GM23248 (cell line): ENCODE measurements at regions not wholly inside any gene's neighbourhood (a gene's known extent, or its start where the extent isn't known, plus 50 kb on each side); places are given as distances from the start of the nearest gene placed in this dataset.

Experiments
- DNase-seq: peaks from one replicate; pipeline ENCODE4 v3.0.0-alpha.2; 2015
- H2AFZ ChIP-seq: fragments of 200-600 bp; sonication (generic); 2 replicates; pipeline ENCODE4 v1.6.1; 2016; ENCODE audit warnings: antibody characterized with exemption
- H3F3A ChIP-seq: fragments of 200-600 bp; sonication (generic); 2 replicates; pipeline ENCODE4 v1.6.1; 2016; ENCODE audit warnings: mild to moderate bottlenecking, antibody characterized with exemption, mixed run types; ENCODE audit not compliant: insufficient read depth
- H3K27ac ChIP-seq: fragments of 200-600 bp; sonication (generic); 2 replicates; pipeline ENCODE4 v1.5.1; 2016; ENCODE audit warnings: mild to moderate bottlenecking
- H3K27me3 ChIP-seq: fragments of 200-600 bp; sonication (generic); replicated peaks from 2 replicates; pipeline ENCODE4 v1.6.1; 2016; ENCODE audit warnings: mild to moderate bottlenecking; ENCODE audit not compliant: insufficient read depth
- H3K36me3 ChIP-seq: fragments of 200-600 bp; sonication (generic); 2 replicates; pipeline ENCODE4 v1.6.1; 2016; ENCODE audit warnings: low read depth, mild to moderate bottlenecking
- H3K4me1 ChIP-seq: fragments of 200-600 bp; sonication (generic); 2 replicates; pipeline ENCODE4 v1.6.1; 2016; ENCODE audit warnings: mild to moderate bottlenecking; ENCODE audit not compliant: insufficient read depth
- H3K4me2 ChIP-seq: fragments of 200-600 bp; sonication (generic); one replicate; pipeline ENCODE4 v1.6.1; 2016; ENCODE audit warnings: mild to moderate bottlenecking; ENCODE audit not compliant: unreplicated experiment
- H3K4me3 ChIP-seq: fragments of 200-600 bp; sonication (generic); 2 replicates; pipeline ENCODE4 v1.5.1; 2016; ENCODE audit warnings: mild to moderate bottlenecking
- H3K79me2 ChIP-seq: fragments of 200-600 bp; sonication (generic); 2 replicates; pipeline ENCODE4 v1.6.1; 2016; ENCODE audit warnings: mild to moderate bottlenecking; ENCODE audit not compliant: insufficient read depth
- H3K9ac ChIP-seq: fragments of 200-600 bp; sonication (generic); 2 replicates; pipeline ENCODE4 v1.6.1; 2016; ENCODE audit warnings: mild to moderate bottlenecking
- H3K9me2 ChIP-seq: fragments of 200-600 bp; sonication (generic); 2 replicates; pipeline ENCODE4 v1.6.1; 2016; ENCODE audit warnings: mixed run types, mild to moderate bottlenecking, moderate library complexity; ENCODE audit not compliant: insufficient read depth
- H3K9me3 ChIP-seq: fragments of 200-600 bp; sonication (generic); one replicate; pipeline ENCODE4 v1.6.1; 2017; ENCODE audit warnings: low read depth
- H4K20me1 ChIP-seq: fragments of 200-600 bp; sonication (generic); 2 replicates; pipeline ENCODE4 v1.6.0; 2016; ENCODE audit not compliant: insufficient read depth
- EZH2 ChIP-seq: fragments of 200-600 bp; sonication (generic); IDR thresholded peaks from 2 replicates; pipeline ENCODE4 v1.6.1; 2018; ENCODE audit warnings: antibody characterized with exemption, mild to moderate bottlenecking; ENCODE audit not compliant: insufficient read depth, poor library complexity, severe bottlenecking
- EZH2phosphoT487 ChIP-seq: fragments of 200-600 bp; sonication (generic); IDR thresholded peaks from 2 replicates; pipeline ENCODE4 v1.6.1; 2018; ENCODE audit warnings: antibody characterized with exemption, moderate library complexity, mild to moderate bottlenecking, low read depth; ENCODE audit not compliant: insufficient read depth
- WGBS, 2 experiments: methylation state at CpG; one replicate each; pipeline ENCODE4 v1.1.6; 2015 to 2017; ENCODE audit warnings: low lambda C conversion rate in 2 of 2, low coverage in 1 of 2; ENCODE audit errors: missing lambda C conversion rate in 2 of 2; 5-methylcytosine and 5-hydroxymethylcytosine counted together
- in situ Hi-C: fragments of 300-500 bp; cut with MboI; formaldehyde crosslinking; loops from 2 replicates; pipeline ENCODE4 v1.15.0; 2020

GRCh38 chr1:101508913-101509312 lies 272.1 kb downstream of the S1PR1 start:
- no peak for TF ChIP-seq EZH2phosphoT487
- no peak for TF ChIP-seq EZH2

GRCh38 chr1:101509370-101509769 lies 272.6 kb downstream of the S1PR1 start:
- TF ChIP-seq EZH2phosphoT487: no peak
- TF ChIP-seq EZH2: no peak
- H3K36me3 ChIP-seq: no peaks in the 10 kb centered on the region
- DNase-seq: no peak
- H2AFZ ChIP-seq: no peak overlapping the region
- no peak overlapping the region for H3K4me2 ChIP-seq
- H3K4me1 ChIP-seq: no peaks in the 10 kb centered on the region
- no peak overlapping the region for H3K4me3 ChIP-seq
- H3K27ac ChIP-seq: no peak overlapping the region
- no peaks in the 10 kb centered on the region for H4K20me1 ChIP-seq
- no peaks in the 10 kb centered on the region for H3K79me2 ChIP-seq
- H3K27me3 ChIP-seq: no peaks in the 10 kb centered on the region
- no peak overlapping the region for H3K9ac ChIP-seq
- no peaks in the 10 kb centered on the region for H3K9me3 ChIP-seq
- in situ Hi-C loops: no loop called here
- H3K9me2 ChIP-seq: no peaks in the 10 kb centered on the region
- H3F3A ChIP-seq: no peaks in the 10 kb centered on the region
- 0% methylated on average over 1 of the region's 1 CpG for WGBS, 2 experiments

More at GRCh38 chr1:101508913-101509312, 272.1 kb downstream of the S1PR1 start:
- H3K27me3 ChIP-seq: no peaks in the 10 kb centered on the region
- no peaks in the 10 kb centered on the region for H3K4me1 ChIP-seq
- WGBS, 2 experiments: 33 to 34% methylated on average over 2 of the region's 2 CpGs
- H3F3A ChIP-seq: no peaks in the 10 kb centered on the region
- no peak overlapping the region for H3K4me2 ChIP-seq
- H3K9ac ChIP-seq: no peak overlapping the region
- in situ Hi-C loops: no loop called here
- no peak overlapping the region for H2AFZ ChIP-seq
- DNase-seq: no peak
- H3K27ac ChIP-seq: no peak overlapping the region
- no peaks in the 10 kb centered on the region for H4K20me1 ChIP-seq
- H3K36me3 ChIP-seq: no peaks in the 10 kb centered on the region
- no peaks in the 10 kb centered on the region for H3K9me3 ChIP-seq
- no peaks in the 10 kb centered on the region for H3K9me2 ChIP-seq
- H3K4me3 ChIP-seq: no peak overlapping the region
- H3K79me2 ChIP-seq: no peaks in the 10 kb centered on the region

- in situ Hi-C loops: no loop called here
- Histone ChIP-seq H2AFZ (no peak overlapping the region), H3K79me2 (no peaks in the 10 kb centered on the region), H3K27me3 (no peaks in the 10 kb centered on the region), H3K36me3 (no peaks in the 10 kb centered on the region), H3K4me3 (no peak overlapping the region), H4K20me1 (no peaks in the 10 kb centered on the region), H3K9me3 (no peaks in the 10 kb centered on the region), H3K27ac (no peak overlapping the region), H3K9ac (no peak overlapping the region), H3F3A (no peaks in the 10 kb centered on the region), H3K9me2 (no peaks in the 10 kb centered on the region), H3K4me2 (no peak overlapping the region), H3K4me1 (no peaks in the 10 kb centered on the region)
- no peak for DNase-seq
- WGBS, 2 experiments: 71 to 72% methylated on average over 2 of the region's 2 CpGs
- no peak for TF ChIP-seq EZH2phosphoT487
These were observed 274.5 kb downstream of the S1PR1 start for GRCh38 chr1:101511202-101511891.

GRCh38 chr1:101520302-101520701 lies 283.5 kb downstream of the S1PR1 start:
- in situ Hi-C loops: no loop called here
- Histone ChIP-seq H3K4me3 (no peak overlapping the region), H3K4me2 (no peak overlapping the region), H3K4me1 (no peaks in the 10 kb centered on the region), H3F3A (no peaks in the 10 kb centered on the region), H3K9me3 (no peaks in the 10 kb centered on the region), H3K9ac (no peak overlapping the region), H3K9me2 (no peaks in the 10 kb centered on the region), H3K79me2 (no peaks in the 10 kb centered on the region), H3K27ac (no peak overlapping the region), H3K27me3 (no peaks in the 10 kb centered on the region; the same call in 1 of the 2 replicates), H3K36me3 (no peaks in the 10 kb centered on the region), H4K20me1 (no peaks in the 10 kb centered on the region), H2AFZ (no peak overlapping the region)
- DNase-seq: peak; percentile 71
- WGBS, 2 experiments: 2% methylated on average over 4 of the region's 4 CpGs
- TF ChIP-seq EZH2: no peak
- no peak for TF ChIP-seq EZH2phosphoT487

GRCh38 chr1:101522486-101522885 lies 285.7 kb downstream of the S1PR1 start:
- in situ Hi-C loops: no loop called here

More at GRCh38 chr1:101522486-101522885, 285.7 kb downstream of the S1PR1 start:
- DNase-seq: no peak
- Histone ChIP-seq H2AFZ (no peak overlapping the region), H3K9me2 (no peaks in the 10 kb centered on the region), H3F3A (no peaks in the 10 kb centered on the region), H3K9ac (no peak overlapping the region), H3K36me3 (no peaks in the 10 kb centered on the region), H3K4me2 (no peak overlapping the region), H3K4me1 (no peaks in the 10 kb centered on the region), H4K20me1 (no peaks in the 10 kb centered on the region), H3K9me3 (no peaks in the 10 kb centered on the region), H3K79me2 (no peaks in the 10 kb centered on the region), H3K27ac (no peak overlapping the region), H3K27me3 (no peaks in the 10 kb centered on the region; the same call in 1 of the 2 replicates), H3K4me3 (no peak overlapping the region)
- TF ChIP-seq EZH2phosphoT487 (no peak), EZH2 (no peak)
- 60 to 81% methylated on average over 2 of the region's 2 CpGs for WGBS, 2 experiments
